DMS53 treated with DMSO at 0.1 percent for 48 hours (cell line): ENCODE measurements at regions not wholly inside any gene's neighbourhood (a gene's known extent, or its start where the extent isn't known, plus 50 kb on each side); places are given as distances from the start of the nearest gene placed in this dataset.
A peak's percentile ranks its signal among the peaks of the same experiment; 100 is the strongest.

ENCODE experiments used
- DNase-seq: peaks from one replicate; lab custom pipeline; 2025; ENCODE audit not compliant: unreplicated experiment; lab: John Stamatoyannopoulos, UW

DNA sequence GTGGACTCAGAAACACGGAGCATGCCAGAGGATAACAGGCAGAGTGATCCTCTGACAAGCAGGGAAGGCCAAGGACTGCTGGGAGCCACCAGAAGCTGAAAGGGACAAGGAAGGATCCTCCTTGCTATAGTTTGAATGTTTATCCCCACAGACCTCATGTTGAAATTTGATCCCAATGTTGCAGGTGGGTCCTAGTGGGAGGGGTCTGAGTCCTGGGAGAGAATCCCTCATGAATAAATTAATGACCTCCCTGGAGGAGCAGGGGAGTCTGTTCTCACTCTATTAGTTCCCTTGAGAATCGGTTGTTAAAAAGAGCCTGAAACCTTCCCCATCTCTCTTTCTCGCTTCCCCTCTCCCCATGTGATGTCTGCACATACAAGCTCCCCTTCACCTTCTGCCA is 124.4 kb downstream of the FBXO15 start:
- no peak for DNase-seq

DNA sequence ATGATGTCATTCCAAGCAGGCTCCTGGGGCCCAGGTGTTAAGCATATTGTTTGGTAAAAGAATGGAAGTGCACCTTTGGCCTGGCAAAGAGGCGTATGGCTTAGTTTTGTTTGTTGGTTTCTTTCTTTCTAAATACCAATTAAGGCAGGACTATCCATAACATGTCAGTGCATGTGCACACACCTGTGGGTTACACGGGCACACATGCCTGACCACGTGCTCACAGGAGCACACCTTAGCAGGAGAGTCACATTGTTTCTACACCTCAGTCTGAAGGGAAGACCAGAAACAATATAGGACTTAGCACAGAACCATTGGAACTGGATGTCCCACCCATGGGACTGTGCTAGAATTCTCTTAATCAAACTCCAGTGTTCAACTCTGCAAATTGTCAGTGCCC is 127.8 kb downstream of the FBXO15 start:
- DNase-seq: no peak

DNA sequence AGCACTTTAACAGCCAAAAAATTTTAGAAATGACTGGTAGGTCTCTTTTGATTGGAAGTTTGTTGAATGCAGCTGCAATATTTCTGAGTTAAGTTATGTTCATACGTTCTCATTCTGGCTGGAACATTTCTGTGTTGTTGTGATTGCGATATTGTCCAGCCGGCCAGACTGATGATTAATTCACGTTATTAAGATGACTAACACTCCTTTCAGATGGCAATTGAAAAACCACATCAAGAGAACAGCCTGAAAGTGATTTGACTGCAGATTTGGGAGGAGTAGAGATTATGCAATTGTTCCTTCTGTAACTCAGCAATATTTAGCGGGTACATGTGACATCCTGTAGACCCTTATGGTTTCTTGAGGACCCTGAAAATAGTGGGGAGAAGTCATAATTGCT is 133.7 kb downstream of the FBXO15 start:
- no peak for DNase-seq

DNA sequence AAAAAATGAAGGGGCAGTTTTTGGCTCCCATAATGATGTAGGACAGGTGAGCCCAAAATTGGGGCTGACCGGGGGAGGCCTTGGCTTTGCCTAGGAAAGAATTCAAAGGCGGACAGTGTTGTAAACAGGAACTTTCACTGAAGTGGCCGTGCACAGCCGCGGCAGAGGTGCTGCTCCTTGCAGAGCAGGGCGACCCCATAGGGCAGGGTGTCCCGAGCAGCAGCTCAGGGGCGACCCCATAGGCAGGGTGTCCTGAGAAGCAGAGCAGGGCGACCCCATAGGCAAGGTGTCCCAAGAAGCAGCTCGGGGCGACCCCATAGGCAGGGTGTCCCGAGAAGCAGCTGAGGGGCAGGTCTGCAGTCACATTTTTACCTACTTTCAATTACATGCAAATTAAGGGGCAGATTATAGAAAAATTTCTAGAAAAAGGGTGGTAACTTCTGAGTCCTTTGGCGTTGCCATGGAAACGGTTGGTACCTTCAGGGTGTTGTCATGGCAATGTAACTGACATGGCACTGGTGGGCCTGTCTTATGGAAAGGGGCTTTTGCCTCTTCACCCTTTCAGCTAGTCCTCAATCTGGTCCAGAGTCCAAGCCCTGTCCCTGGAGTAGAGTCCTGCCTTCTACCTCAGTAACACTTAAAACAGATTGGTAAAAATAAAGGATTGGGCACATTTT is 134.5 kb downstream of the FBXO15 start:
- no peak for DNase-seq

DNA sequence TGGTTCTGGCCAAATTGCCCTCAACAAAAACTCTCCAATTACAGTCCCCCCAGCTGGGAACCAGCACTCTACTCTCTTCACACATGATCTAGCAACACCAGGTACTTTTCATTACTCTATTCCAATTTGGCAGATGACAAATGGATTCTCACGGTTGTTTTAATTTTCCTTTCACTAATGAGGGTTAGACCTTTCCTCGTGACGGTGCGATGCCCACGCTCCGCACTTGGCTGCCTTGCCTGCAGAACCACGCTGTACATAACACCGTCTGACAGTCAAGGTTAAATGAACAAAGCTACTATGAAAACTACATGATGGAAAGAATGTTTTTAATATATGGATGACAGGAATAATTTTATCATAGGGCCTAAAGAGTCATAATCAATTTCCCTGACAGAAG is 141.5 kb downstream of the FBXO15 start:
- no peak for DNase-seq

DNA sequence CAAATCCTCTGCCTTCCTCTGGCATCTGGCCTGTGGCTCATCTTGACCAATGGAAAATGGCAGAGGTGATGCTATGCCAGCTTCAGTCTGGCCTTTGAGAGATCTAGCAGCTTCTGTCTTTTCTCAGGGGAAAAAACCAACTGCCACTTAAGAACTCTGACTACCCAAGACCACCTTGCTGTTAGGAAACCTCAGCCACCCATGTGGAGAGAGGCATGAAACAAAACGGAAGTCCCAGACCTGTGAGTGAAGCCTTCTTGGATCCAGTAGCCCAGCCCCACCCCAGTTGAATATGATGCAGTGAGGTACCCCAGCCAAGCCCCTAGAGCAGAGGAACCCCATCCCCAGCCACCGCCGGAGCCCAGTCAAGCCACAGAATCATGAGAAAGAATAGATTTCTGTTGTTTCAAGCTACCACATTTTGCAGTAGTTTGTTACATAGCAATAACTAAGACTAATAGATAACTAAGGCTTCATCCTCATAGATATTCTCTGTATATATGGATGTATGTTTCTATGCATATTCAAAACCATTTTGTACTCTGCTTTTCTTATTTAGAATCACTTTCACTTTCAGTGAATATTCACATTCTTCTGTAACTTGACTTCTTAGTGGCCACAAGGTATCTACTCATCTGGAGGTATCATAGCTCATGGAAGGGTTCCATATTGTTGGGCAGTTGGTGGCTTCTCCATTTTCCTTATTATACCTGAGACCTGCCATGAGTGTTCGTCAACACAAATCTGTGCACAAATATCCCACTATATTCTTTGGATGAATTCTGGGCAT is 142.1 kb downstream of the FBXO15 start:
- no peak for DNase-seq

DNA sequence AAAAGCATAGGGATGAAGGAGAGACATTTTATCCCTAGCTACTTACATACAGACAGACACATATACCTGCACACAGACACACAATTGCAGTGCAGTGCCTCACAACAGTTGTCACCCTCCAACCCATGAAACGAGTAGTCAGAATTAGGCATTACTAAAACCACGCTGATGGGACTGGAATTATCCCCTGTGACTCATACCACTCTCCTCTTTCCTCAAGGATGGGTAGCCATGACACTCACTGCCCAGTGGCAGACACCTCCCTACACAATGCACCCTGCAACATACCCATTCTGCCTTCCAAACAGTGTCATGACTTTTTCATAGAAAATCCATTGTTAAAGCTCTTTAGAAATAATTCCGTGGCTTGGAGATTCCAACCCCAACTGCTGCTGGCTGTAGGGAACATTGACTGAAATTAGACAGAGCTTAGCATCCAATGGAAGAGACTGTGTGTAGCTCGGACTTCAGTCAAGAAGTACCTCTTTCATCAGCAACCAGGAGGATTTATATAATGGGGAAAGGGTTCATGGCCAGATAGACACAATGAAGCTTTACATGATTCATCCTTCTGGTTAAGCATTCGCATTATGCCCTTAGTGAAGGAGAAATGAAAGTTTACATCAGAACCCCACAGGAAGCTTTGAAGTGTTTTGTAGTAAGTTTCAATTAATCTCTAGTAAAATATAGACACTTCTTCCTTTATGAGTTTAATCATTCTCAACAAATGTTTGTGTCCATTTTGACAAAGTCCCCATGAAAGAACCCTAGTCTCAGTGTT is 155.2 kb downstream of the FBXO15 start:
- DNase-seq: no peak

DNA sequence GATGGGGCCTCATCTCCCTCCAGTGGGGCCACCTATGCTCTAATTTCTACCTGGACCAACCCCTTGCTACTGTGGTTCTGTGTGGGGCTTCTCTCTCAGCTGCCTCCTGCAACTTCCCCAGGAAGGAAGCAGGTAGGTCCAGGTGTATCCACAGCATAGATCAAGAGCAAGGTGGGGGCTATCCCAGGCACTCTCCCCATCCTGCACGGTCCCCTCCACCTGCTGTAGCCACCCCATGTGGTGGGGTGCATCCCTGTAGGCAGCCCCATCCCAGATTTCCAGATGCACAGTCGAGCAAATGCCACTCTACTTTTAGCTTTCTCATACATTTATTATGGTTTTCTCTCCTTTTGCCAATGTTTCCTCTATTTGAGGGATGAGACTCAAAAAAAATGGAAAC is 156.1 kb downstream of the FBXO15 start:
- no peak for DNase-seq

DNA sequence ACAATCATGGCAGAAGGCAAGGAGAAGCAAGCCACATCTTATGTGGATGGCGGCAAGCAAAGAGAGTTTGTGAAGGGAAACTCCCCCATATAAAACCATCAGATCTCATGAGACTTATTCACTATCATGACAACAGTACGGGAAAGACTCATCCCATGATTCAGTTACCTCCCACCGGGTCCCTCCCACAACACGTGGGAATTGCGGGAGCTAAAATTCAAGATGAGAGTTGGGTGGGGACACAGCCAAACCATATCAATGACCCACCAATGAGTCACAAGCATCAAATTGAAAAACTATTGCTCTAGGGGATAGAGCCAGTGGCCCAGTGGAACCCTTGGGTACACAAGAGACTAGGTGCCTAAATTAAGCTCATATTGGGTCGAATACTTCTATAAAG is 157.4 kb downstream of the FBXO15 start:
- DNase-seq: no peak

DNA sequence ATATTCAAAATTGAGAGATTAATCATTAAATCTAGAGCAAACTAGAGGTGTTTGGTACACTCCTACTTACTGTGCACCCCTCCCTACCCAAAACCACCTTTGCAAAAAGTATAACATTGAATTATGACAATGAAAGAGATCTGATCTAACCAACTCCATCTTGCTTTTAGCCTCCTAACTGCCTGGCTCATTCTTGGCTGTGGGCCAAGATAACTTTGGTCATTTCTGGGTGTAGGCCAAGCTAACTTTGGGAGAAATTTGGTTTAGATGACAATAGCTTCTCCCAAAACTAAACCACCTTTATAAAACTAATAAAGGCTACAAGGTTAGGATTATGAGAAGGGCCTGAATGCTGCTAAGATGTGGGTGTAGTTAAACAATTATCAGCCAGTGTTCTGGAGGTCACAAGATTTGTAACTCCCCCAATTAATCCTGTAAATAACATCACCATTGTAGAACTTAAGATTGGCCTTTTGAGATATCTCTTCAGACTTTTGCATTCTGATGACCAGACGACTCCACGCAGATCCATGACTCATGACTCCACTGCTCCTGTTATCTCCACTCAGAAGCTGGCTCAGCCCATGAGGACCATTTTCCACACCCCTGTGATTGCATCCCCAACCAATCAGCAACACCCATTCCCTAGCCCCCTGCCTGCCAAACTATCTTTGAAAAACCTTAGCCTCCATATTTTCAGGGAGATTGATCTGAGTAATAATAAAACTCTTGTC is 160.2 kb downstream of the FBXO15 start:
- no peak for DNase-seq

DNA sequence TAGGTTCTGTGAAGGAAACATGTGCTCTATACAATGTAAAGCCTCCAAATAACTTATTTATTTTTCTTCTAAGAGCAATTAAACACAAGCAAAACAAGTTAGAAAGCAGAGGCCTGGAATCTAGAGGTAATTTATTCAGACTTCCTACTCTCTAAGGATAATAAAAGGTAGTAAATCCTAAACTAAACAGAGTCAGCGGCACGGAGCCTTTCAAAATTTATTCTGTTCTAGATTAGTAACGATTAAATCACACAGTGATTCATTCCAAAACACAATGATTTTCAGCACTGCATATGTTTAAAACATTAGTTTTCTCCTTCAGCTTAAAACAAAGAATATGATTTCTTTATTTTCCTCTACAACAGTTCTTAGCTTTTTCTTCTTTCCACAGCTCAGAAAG is 160.9 kb downstream of the FBXO15 start:
- no peak for DNase-seq

DNA sequence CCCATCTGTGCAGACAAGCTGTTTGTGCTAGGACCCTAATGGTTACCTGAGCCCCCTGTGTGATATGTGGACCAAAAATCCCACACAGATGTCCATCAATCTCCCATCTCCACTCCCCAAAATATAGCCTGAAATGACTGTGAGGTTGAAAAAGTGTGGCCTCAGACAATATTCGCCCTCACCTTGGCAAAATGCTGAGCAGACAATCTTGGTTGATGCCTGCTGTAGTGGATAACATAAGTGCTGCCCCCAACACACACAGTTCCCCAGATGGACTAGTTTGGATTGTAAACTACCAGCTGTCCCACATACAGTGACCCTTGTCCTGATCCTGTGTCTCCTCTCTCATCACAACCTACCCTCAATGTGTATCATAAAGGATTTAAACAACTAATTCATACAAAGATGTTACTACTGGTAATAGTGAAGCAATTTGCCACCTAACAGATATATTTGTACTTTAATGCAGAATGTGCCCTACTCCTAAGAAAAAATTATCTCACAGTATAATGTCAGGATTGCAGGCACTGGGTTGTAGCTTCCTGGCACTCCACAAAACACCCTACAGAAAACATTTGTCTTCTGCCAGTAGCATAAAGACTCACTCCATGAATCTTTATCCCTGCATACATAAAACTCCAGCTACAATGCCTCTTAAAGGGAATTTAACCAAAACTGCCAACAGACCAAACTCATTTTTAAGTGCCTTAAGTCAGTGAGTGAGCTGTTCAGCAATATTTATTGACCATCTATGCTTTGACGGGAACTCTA is 161.6 kb downstream of the FBXO15 start:
- DNase-seq: no peak

DNA sequence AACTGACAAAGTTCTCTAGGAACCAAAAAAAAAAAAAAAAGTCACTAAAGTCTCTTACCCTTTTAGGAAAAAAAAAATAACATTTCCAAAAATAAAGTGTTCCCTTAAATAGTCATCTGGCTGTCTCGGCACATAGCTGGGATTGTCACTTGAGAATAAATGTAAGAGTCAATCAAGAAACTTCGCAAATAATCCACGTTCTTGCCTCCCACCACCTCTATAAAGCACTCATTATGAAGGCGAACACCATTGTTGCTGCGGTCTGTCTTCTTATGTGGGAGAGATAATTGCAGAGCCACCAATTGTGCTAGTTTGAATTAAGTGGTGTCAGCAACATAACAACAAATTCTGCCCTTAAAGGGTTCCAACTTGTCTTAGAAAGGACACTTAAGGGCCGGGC is 163.7 kb downstream of the FBXO15 start:
- DNase-seq: no peak

DNA sequence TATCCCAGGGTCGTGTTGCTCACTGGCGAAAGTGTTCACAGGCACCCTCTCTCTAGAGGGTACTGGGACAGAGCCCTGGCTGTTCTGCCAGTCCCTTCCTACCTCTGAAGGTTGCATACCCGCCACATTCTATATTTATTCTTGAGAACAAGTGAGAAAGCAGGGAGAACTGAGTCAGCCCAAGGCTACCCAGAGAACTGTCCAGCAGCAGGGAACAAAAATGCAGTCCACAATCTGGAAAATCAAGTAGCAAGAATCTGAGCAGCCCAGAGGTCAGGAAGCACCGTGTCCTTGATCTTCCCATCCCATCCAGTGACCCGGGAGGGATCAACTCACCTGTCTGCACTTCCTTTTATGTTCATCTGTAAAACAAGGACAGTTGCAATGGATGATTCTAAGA is 164.1 kb downstream of the FBXO15 start:
- DNase-seq: no peak

DNA sequence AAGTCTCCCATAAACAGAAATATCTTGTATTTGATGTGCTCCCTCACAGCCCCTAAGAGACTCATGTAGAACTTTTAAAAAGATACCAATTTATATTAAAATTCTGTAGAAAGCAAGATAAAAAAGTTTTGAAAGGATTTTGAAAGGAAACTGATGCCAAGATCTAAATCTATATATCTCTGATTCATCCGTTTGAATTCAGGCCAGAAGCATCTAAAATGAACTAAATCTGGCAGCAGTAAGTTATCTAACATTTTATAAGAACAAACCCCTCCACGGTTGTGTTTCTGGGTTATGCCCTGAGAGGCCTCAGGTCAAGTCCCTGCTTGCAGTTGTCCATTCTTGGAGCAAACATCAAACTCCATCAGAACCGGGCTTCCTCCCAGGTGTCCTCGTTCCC is 165.8 kb downstream of the FBXO15 start:
- no peak for DNase-seq

DNA sequence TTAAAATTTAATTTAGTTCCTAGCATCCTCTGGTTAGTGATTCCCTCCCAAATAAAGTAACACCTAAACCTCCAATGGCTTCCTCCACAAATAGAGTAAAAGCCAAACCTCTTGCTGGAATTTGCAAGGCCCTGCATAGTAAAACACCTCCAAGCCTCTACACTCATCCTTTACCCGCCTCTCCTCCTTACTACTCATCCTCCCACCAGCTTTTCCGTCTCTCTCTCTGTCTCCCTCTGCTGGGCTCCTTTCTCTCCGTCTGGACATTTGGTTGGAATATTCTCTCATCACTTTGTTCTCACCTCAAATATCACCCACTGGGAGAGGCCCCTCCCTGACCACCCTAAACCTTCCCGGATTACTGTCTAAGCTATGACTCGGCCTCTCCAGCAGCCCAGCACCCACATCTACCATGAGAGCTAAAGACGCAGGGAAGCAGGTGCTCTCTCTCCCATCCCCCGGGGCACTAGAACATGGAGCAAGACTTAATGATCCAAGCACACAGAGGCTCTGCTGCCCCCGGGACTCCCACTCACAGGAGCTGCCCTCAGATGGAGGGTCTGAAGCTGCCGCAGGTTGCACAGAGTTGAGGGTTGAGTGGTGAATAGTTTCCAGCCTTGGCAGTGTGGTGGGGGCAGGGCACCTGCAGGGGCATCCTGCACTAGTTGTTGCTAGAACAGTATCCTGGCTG is 167.2 kb downstream of the FBXO15 start:
- peak; percentile 72 for DNase-seq

DNA sequence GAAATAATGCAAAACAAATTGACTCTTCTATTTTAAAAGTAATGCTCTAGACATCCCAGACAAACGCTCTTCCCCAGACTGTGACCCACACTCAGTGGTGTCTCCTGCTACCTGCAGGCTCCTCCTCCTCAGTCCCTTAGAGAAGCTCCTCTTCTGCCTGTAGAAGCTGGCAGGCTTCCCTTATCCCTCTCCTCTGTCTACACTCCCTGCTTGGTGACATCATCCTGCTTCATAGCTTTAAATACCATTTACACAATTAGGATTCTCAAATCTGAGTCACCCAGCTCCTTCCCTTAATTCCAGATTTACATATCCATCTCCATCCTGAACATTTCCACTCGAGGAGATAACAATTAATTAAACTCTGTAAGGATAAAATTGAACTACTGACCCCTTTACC is 167.9 kb downstream of the FBXO15 start:
- DNase-seq: peak; percentile 48

DNA sequence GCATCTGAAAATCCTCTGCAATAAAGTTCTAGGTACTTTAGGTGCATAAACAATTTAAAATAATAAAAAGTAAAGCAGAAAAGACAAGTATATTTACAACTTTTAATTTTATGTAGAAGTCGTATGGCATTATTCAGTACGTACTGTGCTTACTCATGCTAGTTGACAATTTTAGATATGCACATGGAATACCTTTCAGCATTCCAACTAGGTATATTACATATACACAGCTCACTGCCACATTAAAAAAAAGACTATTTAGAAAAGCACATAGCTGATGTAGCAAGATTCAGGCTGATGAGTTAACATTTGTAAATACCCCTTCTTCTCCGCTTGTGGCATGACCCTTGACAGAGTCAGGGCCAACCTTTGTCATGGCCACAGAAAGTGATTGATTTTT is 171.2 kb downstream of the FBXO15 start:
- no peak for DNase-seq

DNA sequence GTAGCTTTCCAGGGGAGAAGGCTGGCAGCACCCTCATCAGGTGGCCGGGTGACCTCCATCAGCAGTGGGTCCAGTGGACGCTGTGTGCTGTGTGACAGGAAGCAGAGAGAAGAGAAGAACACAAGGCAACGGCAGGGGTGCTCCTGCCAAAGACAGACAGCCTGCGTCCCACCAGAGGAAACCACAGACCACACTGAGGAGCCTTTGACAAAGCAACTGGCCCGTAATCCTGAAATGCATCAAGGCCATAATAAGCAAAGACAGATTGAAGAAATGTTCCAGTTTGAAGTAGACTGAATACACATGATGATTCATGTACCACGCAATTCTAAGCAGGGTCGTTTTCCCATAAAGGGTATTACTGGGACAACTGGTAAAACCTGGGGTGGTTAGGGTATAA is 172.4 kb downstream of the FBXO15 start:
- no peak for DNase-seq

DNA sequence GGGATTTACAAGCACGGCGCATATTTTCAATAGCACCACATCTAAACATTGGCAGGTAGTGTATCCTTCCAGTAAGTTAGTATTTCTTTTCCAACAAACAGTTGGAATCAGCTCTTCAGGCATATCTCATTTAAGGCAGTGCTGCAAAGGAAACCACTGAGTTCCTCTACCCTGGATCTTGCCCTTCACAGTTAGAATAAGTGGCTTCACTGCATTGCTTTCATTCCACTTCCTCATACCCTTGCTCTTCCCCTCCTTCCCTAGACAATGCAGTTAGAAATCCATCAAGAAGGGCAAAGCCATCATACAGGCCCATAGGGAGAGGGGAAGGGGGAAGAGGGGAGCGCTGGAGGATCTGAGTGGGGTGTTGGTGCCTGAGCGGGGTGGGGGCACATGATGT is 173.7 kb downstream of the FBXO15 start:
- no peak for DNase-seq
